ENCODE measurements at regions not wholly inside any gene's neighbourhood (a gene's known extent, or its start where the extent isn't known, plus 50 kb on each side); places are given as distances from the start of the nearest gene placed in this dataset.
"Not testable (repeated sequence)": the region's sequence is repeated elsewhere in the genome, so short reads cannot be mapped to it uniquely, and the experiment has no call there.

GRCh38 chr20:48382304-48382703 lies 445.5 kb downstream of the PREX1 start:
- DNase-seq (ENCODE audit: low read depth, low spot score), result no peak

GRCh38 chr20:48381353-48382120 lies 446.3 kb downstream of the PREX1 start:
- no peak for DNase-seq (ENCODE audit: low read depth, low spot score)

- DNase-seq (ENCODE audit: low read depth, low spot score), result no peak
Observed at GRCh38 chr20:48380661-48381060, 447.1 kb downstream of the PREX1 start.

DNA sequence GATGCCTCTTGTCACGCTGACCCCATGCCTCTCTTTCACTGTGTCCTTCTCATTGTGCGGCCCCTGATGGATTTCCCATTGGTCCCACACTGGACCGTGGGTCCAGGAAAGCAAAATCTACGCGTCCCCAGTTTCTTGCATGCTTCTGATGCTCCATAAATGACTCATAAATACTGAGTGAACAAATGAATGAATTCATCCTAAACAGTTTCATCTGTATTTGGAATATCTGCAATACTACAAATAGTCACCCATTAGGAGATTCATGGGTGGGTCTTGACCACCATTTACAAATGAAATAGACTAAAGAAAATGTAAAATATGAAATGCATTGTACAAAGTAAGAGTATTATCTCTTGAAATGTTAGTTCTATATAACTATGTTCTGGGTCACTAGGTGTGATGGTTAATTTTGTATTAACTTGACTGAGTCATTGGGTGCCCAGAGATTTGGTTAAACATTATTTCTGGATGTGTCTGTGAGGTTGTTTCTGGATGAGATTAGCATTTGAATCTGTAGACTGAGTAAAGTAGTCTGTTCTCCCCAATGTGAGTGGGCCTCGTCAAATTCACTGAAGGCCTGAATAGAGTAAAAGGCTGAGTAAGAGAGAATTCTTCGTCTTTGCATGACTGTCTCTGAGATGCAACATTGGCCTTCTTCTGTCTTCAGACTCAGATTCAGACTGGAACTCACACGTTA lies 448.7 kb downstream of the PREX1 start:
- no peak for DNase-seq (ENCODE audit: low read depth, low spot score)

GRCh38 chr20:48377940-48378339 lies 449.9 kb downstream of the PREX1 start:
- no peak for DNase-seq (ENCODE audit: low read depth, low spot score)

GRCh38 chr20:48375804-48376203 lies 452.0 kb downstream of the PREX1 start:
- DNase-seq (ENCODE audit: low read depth, low spot score), result peak; percentile 41

- DNase-seq (ENCODE audit: low read depth, low spot score), result peak; percentile 65
Observed at GRCh38 chr20:48374991-48375595, 452.7 kb downstream of the PREX1 start.

- peak; percentile 76 for DNase-seq (ENCODE audit: low read depth, low spot score)
Observed at GRCh38 chr20:48374031-48374907, 453.5 kb downstream of the PREX1 start.

GRCh38 chr20:48373555-48373934 lies 454.3 kb downstream of the PREX1 start:
- no peak for DNase-seq (ENCODE audit: low read depth, low spot score)

- peak; percentile 57 for DNase-seq (ENCODE audit: low read depth, low spot score)
Observed at GRCh38 chr20:48372851-48373554, 454.8 kb downstream of the PREX1 start.

GRCh38 chr20:48371211-48371610 lies 456.6 kb downstream of the PREX1 start:
- DNase-seq (ENCODE audit: low read depth, low spot score), result no peak

- DNase-seq (ENCODE audit: low read depth, low spot score), result peak; percentile 37
Observed at GRCh38 chr20:48368580-48369021, 459.2 kb downstream of the PREX1 start.

GRCh38 chr20:48367541-48368358 lies 460.0 kb downstream of the PREX1 start:
- DNase-seq (ENCODE audit: low read depth, low spot score), result peak; percentile 64

DNA sequence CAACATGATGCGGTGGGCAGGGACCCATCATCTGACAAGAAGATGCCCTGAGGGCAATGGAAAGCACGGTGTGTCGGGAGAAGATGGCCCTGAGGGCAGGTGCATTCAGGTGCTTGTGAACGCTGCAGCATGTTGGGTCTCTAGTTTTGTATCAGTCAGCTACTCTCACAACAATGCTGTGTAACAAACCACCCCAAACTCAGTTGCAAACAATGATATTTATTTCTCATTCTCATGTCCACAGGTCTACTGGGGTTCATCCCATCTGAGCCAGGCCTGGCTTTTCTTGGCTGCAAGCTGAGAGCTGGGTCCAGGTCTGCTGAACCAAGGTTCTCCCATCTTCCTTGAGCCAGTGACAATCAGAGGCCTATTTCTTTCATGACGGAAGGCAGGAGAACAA lies 461.6 kb downstream of the PREX1 start:
- DNase-seq (ENCODE audit: low read depth, low spot score), result no peak

DNA sequence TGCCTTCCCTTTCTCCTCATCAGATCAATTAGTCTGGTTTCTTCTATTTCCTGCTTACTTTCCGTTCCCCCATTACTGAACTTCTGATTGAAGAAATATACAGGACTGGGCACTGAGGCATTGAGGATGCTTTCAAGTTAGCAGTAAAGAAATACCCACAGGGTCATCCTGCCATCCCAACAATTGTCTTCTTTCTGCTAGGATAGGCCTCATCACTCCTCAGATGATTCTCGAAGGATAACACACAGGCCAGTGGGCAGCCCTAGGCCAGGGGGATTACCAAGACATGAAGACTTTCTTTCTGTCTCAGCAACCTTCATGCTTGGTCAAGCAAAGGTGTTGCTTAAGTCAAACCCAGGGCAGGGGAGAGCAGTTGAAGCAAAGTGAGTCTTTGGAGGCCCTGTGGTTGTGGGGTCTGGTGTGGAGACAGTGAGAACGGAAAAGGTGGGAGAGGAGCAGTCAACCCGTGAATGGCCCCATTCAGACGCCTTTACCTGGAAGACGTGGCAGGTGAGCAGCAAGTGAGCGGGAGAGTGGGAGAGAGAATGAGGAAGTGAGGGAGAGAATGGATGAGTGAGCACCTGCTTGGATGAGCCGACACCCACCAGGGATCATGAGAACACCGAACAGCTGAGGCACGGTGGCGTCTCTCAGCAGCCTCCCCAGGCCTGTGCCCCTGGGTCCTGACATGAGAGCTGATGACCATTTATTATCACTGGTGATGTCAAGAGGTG lies 462.9 kb downstream of the PREX1 start:
- no peak for DNase-seq (ENCODE audit: low read depth, low spot score)

- DNase-seq (ENCODE audit: low read depth, low spot score), result no peak
Observed at GRCh38 chr20:48364055-48364454, 463.7 kb downstream of the PREX1 start.

DNA sequence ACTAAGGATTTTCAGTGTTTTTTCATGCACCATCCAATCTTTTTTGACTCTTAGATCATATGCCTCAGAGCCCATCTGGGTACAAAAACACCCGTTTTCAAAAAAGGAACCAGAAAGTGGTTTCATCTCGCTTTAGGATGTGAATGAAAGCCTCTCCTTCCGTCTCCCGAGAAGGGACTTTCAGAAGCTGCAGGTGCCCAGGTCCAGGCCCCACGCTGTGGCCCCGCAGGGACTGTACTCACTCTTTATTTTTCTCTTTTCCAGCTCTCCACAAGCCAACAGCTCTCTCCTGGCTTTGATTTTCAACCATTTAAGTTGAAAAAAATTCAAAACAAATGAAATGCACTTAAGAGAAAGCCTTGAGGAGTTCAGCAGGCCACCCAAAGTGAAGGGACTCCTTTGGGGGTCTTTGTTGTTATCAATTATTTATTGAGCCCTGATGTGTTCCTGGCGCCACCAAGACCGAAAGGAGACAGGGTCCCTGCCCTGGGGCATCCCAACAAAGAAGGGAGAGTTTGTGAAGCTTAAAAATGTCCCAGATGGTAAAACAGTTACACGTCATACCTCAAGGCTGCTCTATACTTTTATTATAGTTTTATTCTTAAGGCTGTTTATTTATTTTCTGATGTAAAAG lies 467.3 kb downstream of the PREX1 start:
- peak; percentile 49 for DNase-seq (ENCODE audit: low read depth, low spot score)

GRCh38 chr20:48359692-48360341 lies 468.0 kb downstream of the PREX1 start:
- DNase-seq (ENCODE audit: low read depth, low spot score), result peak; percentile 57

GRCh38 chr20:48359055-48359390 lies 468.8 kb downstream of the PREX1 start:
- not testable (repeated sequence) for DNase-seq (ENCODE audit: low read depth, low spot score)
